Right ventricle myocardium inferior (tissue), 1 donor: ENCODE measurements at regions not wholly inside any gene's neighbourhood (a gene's known extent, or its start where the extent isn't known, plus 50 kb on each side); places are given as distances from the start of the nearest gene placed in this dataset.

Experiments
- ATAC-seq: fragments of 200-7000 bp; cut with Tn5 transposase; one replicate; pipeline ENCODE4 v1.9.1; 2020; ENCODE audit warnings: mild to moderate bottlenecking, moderate library complexity
- DNase-seq: peaks from one replicate; pipeline ENCODE4 v3.0.0; 2021; ENCODE audit errors: missing footprints
- intact Hi-C: fragments of 100-400 bp; cut with DNase I; formaldehyde crosslinking; loops from one replicate; pipeline ENCODE4 v1.11.0; 2022
- donor health status: DM: no; HTN: yes; CAD: no; lungs with severe emphysema.

- ATAC-seq (no peak), DNase-seq (no peak)
- intact Hi-C loops: no loop called here
Measured at GRCh38 chr4:184939978-184940377, 78.3 kb upstream of the HELT start.

DNA sequence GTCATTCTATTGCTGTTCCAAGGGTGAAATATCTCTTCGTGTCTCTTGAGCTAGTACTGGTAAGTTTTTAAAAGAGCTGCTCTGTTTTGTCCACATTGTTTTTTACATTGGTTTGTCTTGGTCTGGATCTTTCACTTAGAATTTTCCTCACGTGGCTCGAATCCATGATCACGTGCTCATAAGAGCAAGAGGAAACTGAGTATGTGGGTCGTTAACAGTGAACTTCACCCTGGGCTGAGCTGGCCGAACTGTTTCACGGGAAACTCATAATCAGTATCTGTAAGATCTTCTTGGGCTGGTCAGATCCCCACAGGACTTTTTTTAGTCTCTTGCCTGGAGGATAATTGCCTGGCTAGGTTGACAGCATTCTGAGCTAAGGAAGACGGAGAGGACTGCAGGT, 77.8 kb upstream of the HELT start:
- ATAC-seq (no peak), DNase-seq (no peak)
- intact Hi-C loops: no loop called here

GRCh38 chr4:184941671-184942418, 76.4 kb upstream of the HELT start:
- no peak for DNase-seq
- intact Hi-C loops: no loop called here
- ATAC-seq: no peak

DNA sequence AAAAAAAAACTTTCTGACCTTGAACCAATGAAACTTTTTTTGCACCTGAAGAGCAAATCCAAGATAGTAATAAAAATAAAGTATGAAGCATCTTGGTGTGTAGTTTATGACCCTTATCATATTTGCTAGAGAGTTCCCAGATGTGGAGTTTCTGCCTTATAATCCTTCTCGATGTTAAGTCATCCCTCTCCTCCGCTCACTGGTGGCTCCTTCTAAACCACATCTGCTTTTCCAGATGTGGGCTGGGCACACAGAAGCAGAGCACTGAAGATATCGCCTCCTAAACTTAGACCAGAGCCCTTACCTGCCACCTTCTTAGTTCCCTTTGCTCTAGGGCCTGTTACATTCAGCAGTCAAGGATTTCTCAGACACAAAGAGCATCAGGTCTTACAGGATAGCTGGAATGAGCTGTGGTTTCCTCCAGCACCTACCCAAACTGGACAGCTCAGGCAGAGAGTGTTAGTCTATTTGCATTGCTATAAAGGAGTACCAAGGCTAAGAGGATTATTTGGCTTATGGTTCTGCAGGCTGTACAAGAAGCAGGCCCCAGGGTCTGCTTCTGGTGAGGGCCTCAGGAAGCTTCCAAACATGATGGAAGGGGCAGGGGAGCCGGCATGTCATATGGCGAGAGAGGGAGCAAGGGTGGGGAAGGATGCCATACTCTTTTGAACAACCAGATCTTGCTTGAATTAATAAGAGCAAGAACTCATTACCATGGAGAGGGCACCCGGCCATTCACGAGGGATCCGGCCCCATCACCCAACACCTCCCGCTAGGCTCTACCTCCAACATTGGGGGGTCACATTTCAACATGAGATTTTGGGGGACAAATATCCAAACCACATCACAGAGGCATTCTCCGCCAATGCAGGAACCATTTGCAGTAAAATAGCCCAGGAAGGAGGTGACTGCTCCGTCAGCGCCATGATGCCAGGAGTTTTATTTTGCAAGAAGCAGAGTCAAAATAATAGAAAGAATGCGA, 75.6 kb upstream of the HELT start:
- no peak for ATAC-seq
- DNase-seq: no peak
- intact Hi-C loops: no loop called here

DNA sequence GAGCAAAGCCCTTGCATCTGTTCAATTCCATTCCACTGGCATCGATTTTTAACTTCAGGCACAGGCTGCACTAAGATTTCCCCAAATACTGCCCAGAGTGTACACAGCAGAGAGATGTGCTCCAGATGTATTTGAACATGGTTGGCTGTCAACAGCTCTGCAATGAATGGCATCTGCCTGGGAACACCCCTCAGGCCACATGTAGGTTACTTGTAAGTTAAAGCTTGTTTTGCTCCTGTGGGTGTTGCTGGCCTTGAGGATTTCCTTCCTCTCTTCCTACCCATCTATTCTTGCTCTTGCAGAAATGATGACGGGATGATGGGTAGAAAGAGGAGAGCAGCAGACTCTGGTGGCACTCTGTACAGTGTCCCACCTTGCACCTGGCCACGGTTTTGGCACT, 69.3 kb upstream of the HELT start:
- intact Hi-C loops: no loop called here
- DNase-seq (no peak), ATAC-seq (no peak)

DNA sequence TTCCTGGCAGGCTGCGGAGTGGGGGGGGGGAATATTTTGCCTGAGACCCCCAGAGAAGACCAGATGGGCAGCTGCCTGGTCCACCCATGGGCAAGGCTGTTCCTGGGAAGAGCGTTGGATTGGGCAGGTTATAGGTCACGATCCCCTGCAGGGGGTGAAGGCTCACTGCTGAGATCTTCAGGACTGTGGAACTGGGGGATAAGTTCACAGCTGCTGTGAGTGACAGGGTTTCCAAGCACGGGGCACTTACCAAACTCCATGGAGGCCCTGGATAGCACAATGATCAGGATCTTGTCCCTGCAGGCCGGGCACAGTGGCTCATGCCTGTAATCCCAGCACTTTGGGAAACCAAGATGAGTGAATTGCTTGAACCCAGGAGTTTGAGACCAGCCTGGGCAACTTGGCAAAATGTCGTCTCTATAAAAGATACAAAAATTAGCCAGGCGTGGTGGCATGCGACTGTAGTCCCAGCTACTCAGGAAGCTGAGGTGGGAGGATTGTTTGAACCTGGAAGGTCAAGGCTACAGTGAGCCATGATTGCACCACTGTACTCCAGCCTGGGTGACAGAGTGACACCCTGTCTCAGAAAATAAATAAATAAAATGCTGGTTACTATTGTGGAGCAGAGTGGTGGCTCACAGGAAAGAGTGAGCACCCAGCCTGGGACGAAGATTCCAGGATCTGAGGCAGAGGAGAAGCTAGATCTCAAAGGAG, 68.0 kb upstream of the HELT start:
- ATAC-seq (no peak), DNase-seq (no peak)
- intact Hi-C loops: no loop called here

DNA sequence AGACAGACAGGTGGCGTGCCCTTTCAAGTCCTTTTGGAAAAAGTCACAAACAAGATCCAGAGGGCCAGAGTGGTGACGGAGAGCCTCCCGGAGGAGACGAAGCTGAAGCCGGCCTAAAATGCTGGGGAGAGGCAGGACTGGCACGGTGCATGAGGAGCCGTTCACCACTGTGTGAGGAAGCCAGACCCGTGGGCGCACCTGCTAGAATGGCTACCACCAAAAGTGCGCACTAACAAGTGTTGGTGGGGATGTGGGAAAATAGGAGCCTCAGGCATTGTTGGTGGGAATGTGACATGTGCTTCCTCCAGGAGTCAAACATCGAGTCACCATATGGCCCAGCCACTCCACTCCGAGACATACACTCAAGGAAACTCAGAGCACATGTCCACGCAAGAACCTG, 67.4 kb upstream of the HELT start:
- no peak for ATAC-seq
- no peak for DNase-seq
- intact Hi-C loops: no loop called here

DNA sequence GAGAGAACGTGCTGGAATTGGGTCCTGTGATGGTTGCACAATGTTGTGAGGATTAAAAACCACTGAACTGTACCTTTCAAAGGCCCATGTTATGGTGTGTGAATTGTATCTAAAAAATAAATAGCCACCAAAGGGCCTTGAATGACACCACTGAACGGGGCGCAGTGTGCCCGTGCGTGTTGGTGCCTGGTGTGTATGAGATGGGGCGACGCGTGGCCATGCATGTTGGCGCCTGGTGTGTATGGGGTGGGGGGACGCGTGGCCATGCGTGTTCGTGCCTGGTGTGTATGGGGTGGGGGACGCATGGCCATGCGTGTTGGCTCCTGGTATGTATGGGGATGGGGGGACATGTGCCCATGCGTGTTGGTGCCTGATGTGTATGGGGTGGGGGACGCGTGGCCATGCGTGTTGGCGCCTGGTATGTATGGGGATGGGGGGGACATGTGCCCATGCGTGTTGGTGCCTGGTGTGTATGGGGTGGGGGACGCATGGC, 66.6 kb upstream of the HELT start:
- intact Hi-C loops: no loop called here
- no peak for ATAC-seq
- DNase-seq: no peak

- DNase-seq: no peak
- ATAC-seq: no peak
- intact Hi-C loops: no loop called here
Measured at GRCh38 chr4:184952522-184952921, 65.8 kb upstream of the HELT start.

- DNase-seq (no peak), ATAC-seq (no peak)
- intact Hi-C loops: no loop called here
Measured at GRCh38 chr4:184953421-184953945, 64.8 kb upstream of the HELT start.

DNA sequence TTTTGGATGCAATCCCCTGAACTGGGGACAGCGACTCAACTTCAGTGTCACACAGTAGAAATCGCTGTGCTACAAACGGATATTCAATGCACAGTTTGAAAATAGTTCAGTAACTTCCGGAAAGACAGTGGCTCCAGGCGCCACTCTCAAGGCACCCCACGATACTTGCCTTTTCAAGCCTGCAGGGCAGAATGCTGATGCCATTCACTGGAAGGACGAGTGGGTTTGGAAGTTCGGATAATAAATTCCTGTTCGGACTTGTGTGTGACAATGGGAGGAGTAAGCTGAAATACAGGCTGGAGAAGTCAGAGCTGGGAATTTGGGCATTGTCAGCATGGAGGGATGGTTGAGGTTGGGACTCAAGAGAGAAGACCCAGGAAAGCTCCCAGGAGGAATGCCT, 64.3 kb upstream of the HELT start:
- ATAC-seq: no peak
- no peak for DNase-seq
- intact Hi-C loops: no loop called here

DNA sequence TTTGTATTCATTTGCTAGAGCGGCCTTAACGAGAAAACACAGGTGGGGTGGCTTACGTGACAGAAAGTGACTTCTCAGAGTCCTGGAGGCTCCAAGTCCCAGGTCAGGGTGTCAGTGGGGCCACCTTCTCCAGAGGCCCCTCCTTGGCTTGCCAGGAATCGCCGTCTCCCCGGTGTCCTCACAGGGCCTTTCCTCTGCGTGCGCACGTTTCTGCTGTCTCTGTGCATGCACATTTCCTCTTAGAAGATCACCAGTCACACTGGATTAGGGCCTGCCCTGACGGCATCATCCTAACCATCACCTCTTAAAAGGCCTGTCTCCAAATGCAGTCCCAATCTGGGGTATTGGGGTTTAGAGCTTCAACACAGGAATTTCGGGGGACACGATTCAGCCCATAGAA, 63.8 kb upstream of the HELT start:
- DNase-seq: no peak
- intact Hi-C loops: no loop called here
- ATAC-seq: no peak

- no peak for ATAC-seq
- intact Hi-C loops: no loop called here
- no peak for DNase-seq
Measured at GRCh38 chr4:184955116-184955515, 63.2 kb upstream of the HELT start.

- ATAC-seq (no peak), DNase-seq (no peak)
- intact Hi-C loops: no loop called here
Measured at GRCh38 chr4:184955636-184956035, 62.7 kb upstream of the HELT start.

DNA sequence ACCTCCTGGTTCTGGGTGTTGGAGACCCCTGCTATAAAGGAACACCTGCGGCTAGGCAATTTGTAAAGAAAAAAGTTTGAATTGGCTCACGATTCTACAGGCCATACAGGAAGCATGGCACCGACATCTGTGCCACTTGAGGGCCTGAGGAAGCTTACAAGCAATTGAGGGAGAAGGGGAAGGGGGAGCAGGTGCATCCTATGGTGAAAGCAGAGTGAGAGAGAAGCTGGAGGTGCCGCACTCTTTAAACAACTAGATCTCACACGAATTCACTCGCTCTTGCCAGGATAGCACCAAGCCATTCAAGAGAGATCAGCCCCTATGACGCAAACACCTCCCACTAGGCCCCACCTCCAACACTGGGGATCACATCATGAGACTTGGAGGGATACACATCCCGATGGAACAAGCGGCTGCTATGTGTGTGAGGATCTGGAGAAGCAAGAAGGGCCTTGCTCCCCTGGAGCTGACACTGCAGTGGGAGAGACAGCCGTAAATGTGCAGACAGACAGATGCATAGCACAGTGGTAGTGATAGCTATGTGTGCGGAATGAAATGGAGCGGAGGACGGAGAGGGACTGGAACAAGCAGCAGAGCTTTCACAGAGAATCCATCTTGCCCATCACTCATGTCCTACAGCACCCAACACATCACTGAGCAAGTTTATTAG, 60.7 kb upstream of the HELT start:
- ATAC-seq (no peak), DNase-seq (no peak)
- intact Hi-C loops: no loop called here

DNA sequence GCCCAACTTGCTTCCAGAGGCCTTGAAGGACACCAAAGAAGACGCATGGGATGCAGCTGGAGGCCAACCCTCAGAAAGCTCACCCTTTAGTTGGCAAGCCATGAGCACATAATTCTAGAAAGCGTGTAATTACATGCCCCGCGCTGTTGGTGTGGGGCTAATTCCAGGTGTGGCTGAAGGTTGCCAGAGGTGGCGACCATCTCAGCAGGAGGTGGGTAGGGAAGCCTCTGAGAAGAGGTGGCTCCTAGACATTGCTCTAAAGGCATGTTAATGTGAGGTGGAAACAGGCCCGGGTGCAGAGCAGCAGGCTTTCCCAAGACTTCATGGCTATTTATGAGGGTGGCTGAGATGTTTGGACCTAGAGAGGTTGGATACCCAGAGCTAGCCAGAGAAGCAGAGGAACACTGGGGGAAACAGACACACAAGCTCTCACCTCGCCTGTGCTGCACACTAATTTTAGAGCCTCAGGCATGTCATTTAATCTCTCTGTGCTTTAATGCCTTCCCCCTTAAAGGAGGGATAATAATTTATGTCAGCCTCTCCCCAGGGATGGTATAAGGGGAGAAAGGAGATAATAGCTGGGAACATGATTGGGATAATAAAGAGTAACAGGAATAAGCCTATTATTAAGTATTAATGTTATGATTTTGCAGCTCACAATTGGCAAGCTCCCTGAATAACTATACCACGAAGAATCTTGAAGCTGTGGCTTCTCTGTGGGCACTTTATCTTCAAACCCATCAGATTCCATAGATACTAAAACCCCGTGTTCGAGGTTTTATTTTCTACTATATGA, 60.0 kb upstream of the HELT start:
- ATAC-seq: peak; percentile 57
- no peak for DNase-seq
- intact Hi-C loops: no loop called here

DNA sequence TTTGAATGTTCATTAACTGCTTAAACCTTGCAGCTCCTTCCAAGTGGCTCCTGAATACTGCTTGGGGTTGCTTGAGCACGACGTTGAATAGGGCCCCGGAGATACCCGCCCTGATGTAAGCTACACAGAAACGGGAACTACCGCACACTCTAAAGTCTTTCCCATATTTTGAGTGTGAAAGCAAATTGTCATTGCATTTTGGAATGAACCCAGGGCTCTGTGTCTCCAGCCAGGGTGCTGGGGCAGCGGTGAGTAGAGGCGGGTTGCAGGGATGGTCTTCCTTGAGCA, 59.4 kb upstream of the HELT start:
- ATAC-seq (no peak), DNase-seq (no peak)
- intact Hi-C loops: no loop called here

GRCh38 chr4:184959309-184959708, 59.0 kb upstream of the HELT start:
- intact Hi-C loops: no loop called here
- ATAC-seq (no peak), DNase-seq (no peak)
